BLaER1 (cell line): ENCODE measurements at regions not wholly inside any gene's neighbourhood (a gene's known extent, or its start where the extent isn't known, plus 50 kb on each side); places are given as distances from the start of the nearest gene placed in this dataset.

Experiments used
- H3K27ac ChIP-seq: shearing (Covaris generic); formaldehyde crosslinking; 2 replicates; pipeline ENCODE4 v1.8.1; 2022
- H3K27me3 ChIP-seq: shearing (Covaris generic); formaldehyde crosslinking; 2 replicates; pipeline ENCODE4 v1.8.1; 2022
- H3K36me3 ChIP-seq: shearing (Covaris generic); formaldehyde crosslinking; 2 replicates; pipeline ENCODE4 v1.8.1; 2022
- H3K4me1 ChIP-seq: shearing (Covaris generic); formaldehyde crosslinking; 2 replicates; pipeline ENCODE4 v1.8.1; 2022
- H3K4me2 ChIP-seq: shearing (Covaris generic); formaldehyde crosslinking; 2 replicates; pipeline ENCODE4 v1.8.1; 2022
- H3K4me3 ChIP-seq: shearing (Covaris generic); formaldehyde crosslinking; 2 replicates; pipeline ENCODE4 v1.8.1; 2022
- H3K9ac ChIP-seq: shearing (Covaris generic); formaldehyde crosslinking; 2 replicates; pipeline ENCODE4 v1.8.1; 2022
- H3K9me3 ChIP-seq: shearing (Covaris generic); formaldehyde crosslinking; 2 replicates; pipeline ENCODE4 v1.8.1; 2022
- H4K20me1 ChIP-seq: shearing (Covaris generic); formaldehyde crosslinking; 2 replicates; pipeline ENCODE4 v1.8.1; 2022
- Cebpa-rat ChIP-seq: shearing (Covaris generic); IDR thresholded peaks from 2 replicates; pipeline ENCODE4 v1.8.1; 2022

- no peak for TF ChIP-seq Cebpa-rat
- Histone ChIP-seq H3K9ac (no peak overlapping the region), H3K36me3 (no peaks in the 10 kb centered on the region), H4K20me1 (no peaks in the 10 kb centered on the region), H3K4me1 (no peaks in the 10 kb centered on the region), H3K27ac (no peak overlapping the region), H3K4me2 (no peak overlapping the region), H3K27me3 (no peaks in the 10 kb centered on the region), H3K9me3 (no peaks in the 10 kb centered on the region), H3K4me3 (no peak overlapping the region)
Observed at GRCh38 chrX:6810776-6811175, 275.9 kb upstream of the VCX3A start.

GRCh38 chrX:6803607-6804006, 268.7 kb upstream of the VCX3A start:
- Histone ChIP-seq H3K4me3 (no peak overlapping the region), H3K4me1 (no peaks in the 10 kb centered on the region), H3K9me3 (no peaks in the 10 kb centered on the region), H3K4me2 (no peak overlapping the region), H3K36me3 (no peaks in the 10 kb centered on the region), H3K9ac (no peak overlapping the region), H4K20me1 (no peaks in the 10 kb centered on the region), H3K27ac (no peak overlapping the region), H3K27me3 (no peaks in the 10 kb centered on the region)
- no peak for TF ChIP-seq Cebpa-rat

GRCh38 chrX:6793000-6793399, 258.1 kb upstream of the VCX3A start:
- no peak overlapping the region for H3K27ac ChIP-seq

GRCh38 chrX:6783912-6784311, 249.0 kb upstream of the VCX3A start:
- TF ChIP-seq Cebpa-rat = no peak
- H3K4me3 ChIP-seq = no peak overlapping the region
- no peaks in the 10 kb centered on the region for H3K27me3 ChIP-seq
- no peaks in the 10 kb centered on the region for H4K20me1 ChIP-seq
- H3K36me3 ChIP-seq = no peaks in the 10 kb centered on the region
- no peaks in the 10 kb centered on the region for H3K9me3 ChIP-seq
- no peak overlapping the region for H3K9ac ChIP-seq
- H3K4me1 ChIP-seq = no peaks in the 10 kb centered on the region
- H3K27ac ChIP-seq = no peak overlapping the region
- H3K4me2 ChIP-seq = no peak overlapping the region

More at GRCh38 chrX:6793000-6793399, 258.1 kb upstream of the VCX3A start:
- H3K9ac ChIP-seq = no peak overlapping the region
- H3K9me3 ChIP-seq = no peaks in the 10 kb centered on the region
- no peaks in the 10 kb centered on the region for H3K27me3 ChIP-seq
- H3K4me1 ChIP-seq = no peaks in the 10 kb centered on the region
- no peak overlapping the region for H3K4me2 ChIP-seq
- H4K20me1 ChIP-seq = no peaks in the 10 kb centered on the region
- H3K4me3 ChIP-seq = no peak overlapping the region
- no peaks in the 10 kb centered on the region for H3K36me3 ChIP-seq
- TF ChIP-seq Cebpa-rat = no peak

GRCh38 chrX:6782831-6783230, 247.9 kb upstream of the VCX3A start:
- H3K4me3 ChIP-seq = no peak overlapping the region
- H3K9ac ChIP-seq = no peak overlapping the region
- no peaks in the 10 kb centered on the region for H4K20me1 ChIP-seq
- no peak overlapping the region for H3K27ac ChIP-seq
- no peaks in the 10 kb centered on the region for H3K9me3 ChIP-seq
- no peak overlapping the region for H3K4me2 ChIP-seq
- H3K4me1 ChIP-seq = no peaks in the 10 kb centered on the region
- no peak for TF ChIP-seq Cebpa-rat
- H3K27me3 ChIP-seq = no peaks in the 10 kb centered on the region
- H3K36me3 ChIP-seq = no peaks in the 10 kb centered on the region

- Histone ChIP-seq H3K27ac (no peak overlapping the region), H4K20me1 (no peaks in the 10 kb centered on the region), H3K4me1 (no peaks in the 10 kb centered on the region), H3K4me2 (no peak overlapping the region), H3K27me3 (no peaks in the 10 kb centered on the region), H3K36me3 (no peaks in the 10 kb centered on the region), H3K4me3 (no peak overlapping the region), H3K9me3 (no peaks in the 10 kb centered on the region), H3K9ac (no peak overlapping the region)
- no peak for TF ChIP-seq Cebpa-rat
Observed at GRCh38 chrX:6778544-6779503, 243.9 kb upstream of the VCX3A start.

GRCh38 chrX:6777238-6778002, 242.5 kb upstream of the VCX3A start:
- H3K27ac ChIP-seq = no peak overlapping the region
- no peaks in the 10 kb centered on the region for H3K36me3 ChIP-seq
- H3K27me3 ChIP-seq = no peaks in the 10 kb centered on the region
- H3K4me2 ChIP-seq = no peak overlapping the region
- no peak overlapping the region for H3K4me3 ChIP-seq
- H3K4me1 ChIP-seq = no peaks in the 10 kb centered on the region
- no peaks in the 10 kb centered on the region for H3K9me3 ChIP-seq
- no peak for TF ChIP-seq Cebpa-rat
- H4K20me1 ChIP-seq = no peaks in the 10 kb centered on the region
- H3K9ac ChIP-seq = no peak overlapping the region

- no peak overlapping the region for H3K27ac ChIP-seq
- H3K9ac ChIP-seq = no peak overlapping the region
- no peak overlapping the region for H3K4me3 ChIP-seq
- no peak overlapping the region for H3K4me2 ChIP-seq
- no peaks in the 10 kb centered on the region for H3K9me3 ChIP-seq
- no peaks in the 10 kb centered on the region for H3K27me3 ChIP-seq
- no peaks in the 10 kb centered on the region for H3K36me3 ChIP-seq
- H4K20me1 ChIP-seq = no peaks in the 10 kb centered on the region
- no peak for TF ChIP-seq Cebpa-rat
- 0 out of 2 replicates have a peak, but pooled peaks cover 5% of the 10 kb centered on the region for H3K4me1 ChIP-seq
Observed at GRCh38 chrX:6770936-6771335, 236.0 kb upstream of the VCX3A start.

- Histone ChIP-seq H4K20me1 (no peaks in the 10 kb centered on the region), H3K9me3 (no peaks in the 10 kb centered on the region), H3K36me3 (no peaks in the 10 kb centered on the region), H3K4me2 (no peak overlapping the region), H3K27ac (no peak overlapping the region), H3K4me1 (0 out of 2 replicates have a peak, but pooled peaks cover 5% of the 10 kb centered on the region), H3K9ac (no peak overlapping the region), H3K4me3 (no peak overlapping the region), H3K27me3 (no peaks in the 10 kb centered on the region)
- no peak for TF ChIP-seq Cebpa-rat
Observed at GRCh38 chrX:6768881-6769280, 234.0 kb upstream of the VCX3A start.

GRCh38 chrX:6761251-6761650, 226.3 kb upstream of the VCX3A start:
- no peak overlapping the region for H3K4me3 ChIP-seq
- H4K20me1 ChIP-seq = no peaks in the 10 kb centered on the region
- no peak overlapping the region for H3K9ac ChIP-seq
- H3K9me3 ChIP-seq = no peaks in the 10 kb centered on the region
- no peaks in the 10 kb centered on the region for H3K4me1 ChIP-seq
- no peaks in the 10 kb centered on the region for H3K36me3 ChIP-seq
- no peak for TF ChIP-seq Cebpa-rat
- H3K27me3 ChIP-seq = no peaks in the 10 kb centered on the region
- no peak overlapping the region for H3K27ac ChIP-seq
- H3K4me2 ChIP-seq = no peak overlapping the region
